GM19397 (cell line): ENCODE measurements at regions not wholly inside any gene's neighbourhood (a gene's known extent, or its start where the extent isn't known, plus 50 kb on each side); places are given as distances from the start of the nearest gene placed in this dataset.
"Not testable (repeated sequence)": the region's sequence is repeated elsewhere in the genome, so short reads cannot be mapped to it uniquely, and the experiment has no call there.

Experiments
- ATAC-seq: cut with Tn5 transposase; IDR thresholded peaks from one replicate; pipeline ENCODE4 v1.9.1; 2021; ENCODE audit warnings: mild to moderate bottlenecking, moderate library complexity; ENCODE audit not compliant: unreplicated experiment

DNA sequence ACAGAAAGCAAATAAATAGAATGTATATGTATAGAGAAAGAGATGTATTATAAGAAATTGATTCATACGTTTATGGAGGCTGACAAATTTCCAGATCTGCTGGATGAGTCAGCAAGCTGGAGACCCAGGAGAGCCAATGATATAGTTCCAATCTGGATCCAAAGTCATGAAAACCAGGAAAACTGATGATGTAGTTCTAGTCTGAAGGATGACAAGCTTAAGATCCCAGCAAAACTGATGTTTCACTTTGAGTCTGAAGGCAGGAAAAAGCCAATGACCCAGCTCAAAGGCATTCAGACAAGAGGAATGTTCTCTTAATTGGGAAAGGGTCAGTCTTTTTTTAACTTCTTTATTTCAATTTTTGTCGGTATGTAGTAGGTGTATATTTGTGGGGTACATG is 102.6 kb downstream of the LHFPL1 start:
- no peak for ATAC-seq

- ATAC-seq, result no peak
Measured at GRCh38 chrX:112571388-112571787, 108.3 kb downstream of the LHFPL1 start.

DNA sequence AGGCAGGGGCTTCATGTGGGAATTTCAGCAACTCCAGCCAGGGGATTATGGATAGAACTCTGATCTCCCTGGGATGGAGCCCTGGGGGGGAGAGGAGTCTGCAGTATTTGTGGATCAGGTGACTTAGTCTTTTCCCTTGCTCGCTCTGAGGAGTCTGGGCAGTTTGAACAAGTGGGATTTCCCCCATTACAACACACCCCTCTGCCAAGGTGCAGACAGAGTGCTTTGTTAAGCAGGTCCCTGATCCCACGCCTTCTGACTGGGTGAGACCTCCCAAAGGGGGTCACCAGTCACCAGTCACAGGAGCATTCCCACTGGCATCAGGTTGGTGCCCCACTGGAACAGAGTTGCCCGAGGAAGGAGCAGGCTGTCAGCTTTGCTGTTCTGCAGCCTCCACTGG is 123.9 kb downstream of the LHFPL1 start:
- no peak for ATAC-seq

DNA sequence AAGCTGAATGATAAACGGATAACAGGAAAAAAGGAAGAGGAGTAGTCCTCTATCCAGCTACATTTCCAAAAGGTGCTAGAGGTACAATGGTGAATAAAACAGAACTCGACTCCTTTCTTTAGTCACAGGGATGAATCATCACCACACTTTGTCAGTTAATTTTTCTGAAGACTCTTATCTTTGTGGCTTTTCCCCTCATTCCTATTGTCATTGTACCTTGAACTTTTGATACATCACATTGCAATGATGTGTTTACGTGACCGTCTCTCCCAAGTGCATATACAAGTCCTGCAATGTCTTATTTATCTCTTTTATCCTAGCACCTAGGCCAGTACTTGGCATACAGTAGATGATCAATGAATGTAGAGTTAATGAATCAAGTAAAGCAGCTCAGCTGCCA is 134.7 kb downstream of the LHFPL1 start:
- no peak for ATAC-seq

DNA sequence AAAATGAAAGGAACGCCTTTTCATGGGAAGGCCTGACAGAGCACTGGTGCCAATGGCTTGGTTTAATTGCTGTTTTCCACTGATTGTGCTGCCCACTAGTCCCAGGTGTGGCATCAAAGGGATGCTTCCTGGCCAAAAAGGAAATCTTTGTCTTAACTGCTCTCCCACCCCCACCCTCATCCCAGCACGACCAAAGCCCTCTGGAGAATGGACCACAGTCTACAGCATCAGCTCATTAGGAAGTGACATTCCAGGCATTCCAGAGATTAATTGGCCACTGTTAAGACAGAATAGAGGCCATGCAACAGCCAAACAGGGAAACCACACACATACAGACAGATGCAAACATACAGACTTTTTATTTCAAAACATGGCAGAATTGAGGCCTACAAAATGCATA is 143.2 kb downstream of the LHFPL1 start:
- no peak for ATAC-seq

GRCh38 chrX:112527903-112528302 is 151.8 kb downstream of the LHFPL1 start:
- ATAC-seq, result no peak

- ATAC-seq, result no peak
Measured at GRCh38 chrX:112521676-112522075, 158.1 kb downstream of the LHFPL1 start.

- no peak for ATAC-seq
Measured at GRCh38 chrX:112520124-112520523, 159.6 kb downstream of the LHFPL1 start.

DNA sequence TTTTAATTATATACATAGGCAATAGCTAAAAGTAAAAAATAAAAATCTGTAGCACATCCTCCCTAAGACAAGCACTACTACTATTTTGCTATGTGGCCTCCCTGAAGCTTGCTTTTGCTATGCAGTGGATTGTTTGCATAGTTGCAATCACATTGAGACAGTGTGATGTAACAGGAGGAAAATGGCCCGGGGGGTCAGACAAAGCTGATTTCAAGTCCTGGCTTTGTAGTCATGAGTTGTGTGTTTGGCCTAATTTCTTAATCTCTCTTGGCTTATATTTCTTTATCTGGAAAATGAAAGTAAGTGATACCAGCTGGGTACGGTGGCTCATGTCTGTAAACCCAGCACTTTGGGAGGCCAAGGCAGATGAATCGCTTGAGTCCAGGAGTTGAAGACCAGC is 166.6 kb downstream of the LHFPL1 start:
- ATAC-seq, result no peak

GRCh38 chrX:112512509-112512908 is 167.2 kb downstream of the LHFPL1 start:
- ATAC-seq, result no peak

GRCh38 chrX:112510629-112511028 is 169.1 kb downstream of the LHFPL1 start:
- ATAC-seq, result no peak

DNA sequence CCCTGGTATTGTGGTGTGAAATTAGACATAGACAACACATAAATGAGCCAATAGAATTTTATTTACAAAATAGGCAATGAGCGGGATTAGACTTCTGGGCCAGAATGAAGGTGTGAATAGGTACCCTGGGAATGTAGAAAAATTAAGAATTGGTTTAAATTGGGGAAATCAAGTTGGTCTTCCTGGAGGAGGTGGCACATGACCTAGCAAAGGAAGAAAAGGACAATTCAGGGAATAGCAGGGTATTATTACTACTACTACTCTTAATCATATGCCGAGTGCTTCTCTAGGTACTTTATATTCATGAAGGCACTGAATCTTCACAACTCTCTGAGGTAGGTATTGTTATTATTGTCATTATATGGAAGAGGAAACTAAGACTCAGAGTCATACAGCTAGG is 202.1 kb downstream of the LHFPL1 start:
- ATAC-seq, result no peak

DNA sequence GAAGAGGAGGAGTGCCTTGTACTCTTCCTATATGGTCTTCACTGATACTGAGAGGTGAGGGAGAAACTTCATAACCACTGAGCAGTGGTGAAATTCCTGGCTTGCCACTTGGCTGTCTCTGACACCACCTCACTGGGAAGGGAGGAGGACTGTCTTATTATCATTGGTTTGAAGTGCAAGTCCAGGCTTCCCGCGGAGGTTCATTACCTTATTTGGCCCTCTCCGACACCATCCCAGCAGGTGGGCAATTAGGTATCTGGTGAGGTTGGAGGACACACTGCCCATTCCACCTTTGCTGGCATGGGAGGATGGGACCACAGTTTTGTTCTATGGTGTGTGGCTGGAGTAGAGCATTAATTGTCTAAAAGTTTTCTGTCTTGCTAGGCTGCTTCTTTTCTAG is 206.1 kb downstream of the LHFPL1 start:
- no peak for ATAC-seq

GRCh38 chrX:112470551-112470950 is 209.2 kb downstream of the LHFPL1 start:
- no peak for ATAC-seq

GRCh38 chrX:112461949-112462450 is 217.7 kb downstream of the LHFPL1 start:
- ATAC-seq, result not testable (repeated sequence)

DNA sequence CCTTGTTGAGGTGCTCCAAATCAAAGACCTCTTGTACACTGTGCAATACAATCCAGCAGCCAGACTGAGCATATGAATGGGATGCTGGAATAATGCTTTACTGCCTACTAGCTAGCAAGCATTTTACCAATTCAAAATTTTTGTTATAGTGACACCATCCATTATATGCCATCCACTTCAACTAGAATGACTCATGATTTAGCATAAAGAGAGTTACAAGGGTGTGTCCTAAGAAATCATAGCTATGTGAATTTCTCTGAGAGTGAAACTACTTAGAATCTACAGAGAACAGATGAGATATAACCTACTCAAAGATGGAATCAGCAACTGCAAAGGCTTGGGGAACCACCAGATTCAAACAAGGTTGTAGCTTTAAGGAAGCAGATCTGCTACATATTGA is 221.9 kb downstream of the LHFPL1 start:
- no peak for ATAC-seq

- no peak for ATAC-seq
Measured at GRCh38 chrX:112450810-112451209, 228.9 kb downstream of the LHFPL1 start.

DNA sequence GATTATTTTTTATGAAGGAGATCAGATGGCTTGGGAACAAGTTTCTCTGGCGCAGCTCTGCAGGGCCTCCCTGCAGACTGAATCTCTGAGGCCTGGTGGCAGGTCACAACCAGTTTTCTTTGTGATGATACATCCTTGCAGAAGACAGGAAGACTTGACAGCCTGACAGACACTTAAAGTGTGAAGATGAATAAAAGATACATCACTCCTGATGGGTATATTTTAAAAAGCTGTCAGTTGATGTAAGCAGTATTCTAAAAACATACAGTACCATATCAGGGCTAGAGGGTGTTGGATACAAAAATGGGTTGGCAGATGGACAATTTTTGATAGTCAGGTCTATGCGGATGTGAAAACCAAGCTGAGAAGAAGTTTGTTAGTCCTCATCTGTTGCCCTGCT is 239.5 kb downstream of the LHFPL1 start:
- ATAC-seq, result no peak

GRCh38 chrX:112424166-112424565 is 255.6 kb downstream of the LHFPL1 start:
- ATAC-seq, result no peak

DNA sequence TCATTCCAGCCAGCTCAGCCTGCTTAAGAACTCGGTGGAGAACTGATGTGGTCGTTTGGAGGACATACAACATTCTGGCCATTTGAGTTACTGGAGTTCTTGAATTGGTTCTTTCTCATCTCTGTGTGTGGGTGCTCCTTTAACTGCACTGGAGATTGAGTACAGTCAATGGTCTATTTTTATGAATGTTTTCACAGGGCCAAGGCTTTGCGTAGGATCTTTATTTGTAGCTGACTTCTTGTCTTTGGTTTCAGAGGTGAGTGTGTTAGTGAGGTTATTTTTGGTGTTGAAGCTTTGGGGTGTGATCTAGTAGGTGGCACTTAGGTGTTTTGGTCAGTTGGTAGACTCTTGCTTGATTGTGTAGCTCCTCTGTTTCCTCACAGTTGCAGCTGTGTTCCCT is 288.4 kb downstream of the LHFPL1 start:
- ATAC-seq, result no peak

GRCh38 chrX:112381649-112382298 is 298.0 kb downstream of the LHFPL1 start:
- not testable (repeated sequence) for ATAC-seq

DNA sequence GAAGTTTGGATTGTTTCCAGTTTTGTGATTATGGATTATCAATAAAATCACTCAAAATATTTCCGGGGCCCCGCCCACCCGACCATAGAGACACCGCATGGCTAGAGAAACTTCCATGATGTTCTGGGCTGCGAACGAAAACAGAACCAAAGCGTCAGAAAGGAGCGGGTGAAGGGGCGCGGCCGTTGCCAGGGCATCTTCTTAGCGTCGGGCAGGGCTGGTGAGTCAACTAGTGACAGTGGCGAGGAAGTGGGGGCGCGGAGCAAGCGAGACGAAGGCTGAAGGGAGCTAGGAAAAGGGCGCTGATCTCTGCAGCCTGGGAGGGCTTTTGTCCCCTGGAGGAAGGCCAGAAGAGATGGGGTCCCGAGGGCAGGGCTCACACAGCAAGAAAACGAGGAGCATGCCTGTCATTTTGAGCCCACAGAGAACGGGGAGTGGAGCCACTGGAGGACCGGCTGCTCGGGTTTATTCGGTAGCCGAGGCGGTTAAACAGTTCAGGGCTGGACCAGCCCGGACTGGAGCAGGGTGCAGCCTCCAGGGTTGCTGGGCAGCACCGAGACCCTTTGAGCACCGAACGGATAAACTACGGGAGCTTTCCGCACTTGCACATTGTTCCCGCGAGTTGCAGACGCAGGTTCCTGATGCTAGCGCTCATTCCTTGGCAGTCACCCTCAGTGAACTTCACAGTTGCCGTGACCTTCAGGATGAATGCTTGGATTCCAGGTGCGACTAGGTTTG is 298.1 kb upstream of the TRPC5 start:
- ATAC-seq, result no peak
